Left renal pelvis (tissue), 4 donors: ENCODE measurements at regions not wholly inside any gene's neighbourhood (a gene's known extent, or its start where the extent isn't known, plus 50 kb on each side); places are given as distances from the start of the nearest gene placed in this dataset.

ENCODE experiments used
- DNase-seq, 4 donors: peaks; one replicate each; pipeline ENCODE4 v3.0.0-alpha.2; 2013; ENCODE audit warnings: low read depth in 4 of 4, low spot score in 3 of 4

DNA sequence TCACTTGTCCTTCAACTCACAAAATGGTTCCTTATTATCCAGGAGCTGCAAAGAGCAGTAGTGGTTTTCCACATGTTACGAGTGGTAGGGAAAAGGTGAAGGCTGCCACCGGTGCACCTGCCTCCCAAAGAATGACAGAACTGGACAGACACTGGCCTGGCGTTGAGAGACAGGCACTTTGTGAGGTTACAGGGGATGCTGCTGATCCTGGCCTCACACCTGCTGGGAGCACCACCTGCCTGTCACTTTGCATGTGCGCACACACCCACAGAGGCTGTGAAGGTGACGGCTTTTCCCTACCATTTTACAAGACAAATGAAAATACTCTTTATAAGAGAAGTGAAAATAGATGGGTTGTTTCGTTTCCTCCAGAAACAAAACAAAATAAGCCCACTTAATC is 175.3 kb upstream of the B3GAT1 start:
- DNase-seq: no peak

DNA sequence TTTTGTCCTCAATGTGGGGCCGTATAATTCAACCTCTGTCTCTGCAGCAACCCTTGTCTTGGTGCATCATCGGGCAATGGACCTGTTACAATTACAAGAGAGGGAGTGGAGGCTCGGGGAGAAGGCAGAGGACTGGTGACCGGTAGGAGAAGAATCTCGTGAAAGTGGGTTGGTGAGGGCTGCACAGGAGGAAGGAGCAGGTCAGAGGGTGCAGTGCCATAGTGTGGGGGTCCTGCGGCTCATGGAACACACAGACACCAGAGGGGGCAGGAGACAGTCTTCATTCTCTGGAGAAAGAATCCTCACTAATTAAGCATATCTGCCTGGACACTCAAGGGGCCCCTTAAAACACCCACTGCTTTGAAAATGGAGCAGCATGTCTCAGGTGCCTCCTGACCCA is 174.7 kb upstream of the B3GAT1 start:
- no peak for DNase-seq

DNA sequence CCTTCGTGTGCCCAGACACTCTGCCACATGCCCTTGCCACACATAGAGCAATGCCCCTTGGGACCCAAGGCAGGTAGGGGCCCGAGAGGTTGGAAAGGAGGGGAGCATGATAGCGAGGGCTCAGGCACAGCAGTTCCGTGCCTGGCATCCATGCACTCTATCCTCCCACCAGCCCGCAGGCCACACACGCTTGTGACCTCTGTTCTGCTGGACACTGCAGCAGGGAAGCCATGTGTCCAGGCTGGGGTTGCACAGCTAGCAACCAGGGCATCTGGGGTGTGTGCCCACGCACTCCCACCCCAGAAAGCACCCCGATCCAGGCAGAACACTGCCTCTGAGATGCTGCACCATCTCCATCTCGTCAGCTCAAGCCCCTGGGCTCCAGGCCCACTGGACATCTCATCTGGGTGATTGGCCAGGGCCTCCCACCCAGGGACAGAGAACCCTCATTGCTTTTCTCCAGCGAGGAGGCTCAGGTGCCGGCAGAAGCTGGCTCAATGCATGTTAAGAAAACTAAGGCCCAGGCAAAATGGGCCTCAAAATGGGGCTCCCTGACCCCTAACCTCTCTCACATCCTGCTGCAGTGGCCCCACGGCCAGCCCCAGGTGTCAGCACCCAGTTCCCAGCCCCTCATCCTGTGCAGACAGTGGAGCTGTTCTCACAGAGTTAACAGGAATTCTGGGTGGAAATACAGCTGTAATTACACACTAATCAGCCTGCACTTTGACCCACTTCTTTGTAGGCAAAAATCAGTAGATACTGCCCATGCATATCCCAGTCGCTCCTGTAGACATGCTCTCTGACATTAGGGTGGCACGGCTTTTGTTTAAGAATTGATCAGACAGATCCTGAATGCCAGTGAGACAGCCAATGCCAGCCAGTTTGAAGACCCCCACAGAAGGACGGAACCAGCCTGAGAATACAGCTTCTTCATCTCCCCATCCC is 173.9 kb upstream of the B3GAT1 start:
- DNase-seq: no peak

DNA sequence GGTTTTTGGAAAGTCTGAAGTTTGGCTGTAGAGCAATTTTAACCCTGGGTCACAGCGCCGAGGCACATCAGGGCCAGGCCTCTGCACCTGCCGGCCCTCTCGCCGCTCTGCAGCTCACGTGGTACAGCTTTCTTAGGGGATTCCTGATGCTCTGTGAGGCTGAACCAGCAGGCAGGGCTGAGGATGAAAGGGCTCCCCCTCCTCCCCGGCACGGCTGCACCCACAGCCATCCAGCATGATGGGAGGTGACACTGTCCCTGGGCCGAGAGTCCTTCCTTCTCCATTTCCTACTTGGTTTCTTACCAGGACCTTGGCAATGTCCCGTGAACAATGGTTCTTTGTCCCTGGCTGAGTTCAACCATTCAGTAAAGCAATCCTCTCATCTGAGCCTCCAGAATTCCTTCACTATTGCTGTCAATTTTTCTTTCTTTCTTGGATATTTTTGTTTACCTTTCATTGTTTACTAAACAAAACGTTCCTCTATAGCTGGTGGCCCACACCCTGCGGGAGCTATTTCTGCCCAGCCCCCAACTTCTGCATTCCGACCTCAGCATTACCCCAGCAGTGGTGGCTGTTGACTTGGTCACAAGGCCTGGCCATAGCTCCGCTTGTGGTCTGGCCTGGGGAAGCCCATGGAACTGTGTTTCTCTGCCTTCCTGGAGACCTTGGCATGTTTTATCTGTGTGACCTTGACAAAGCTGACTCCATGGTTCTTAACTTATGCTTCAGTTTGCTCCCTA is 172.8 kb upstream of the B3GAT1 start:
- DNase-seq: peak; percentile 18 to 51 (median 34)

DNA sequence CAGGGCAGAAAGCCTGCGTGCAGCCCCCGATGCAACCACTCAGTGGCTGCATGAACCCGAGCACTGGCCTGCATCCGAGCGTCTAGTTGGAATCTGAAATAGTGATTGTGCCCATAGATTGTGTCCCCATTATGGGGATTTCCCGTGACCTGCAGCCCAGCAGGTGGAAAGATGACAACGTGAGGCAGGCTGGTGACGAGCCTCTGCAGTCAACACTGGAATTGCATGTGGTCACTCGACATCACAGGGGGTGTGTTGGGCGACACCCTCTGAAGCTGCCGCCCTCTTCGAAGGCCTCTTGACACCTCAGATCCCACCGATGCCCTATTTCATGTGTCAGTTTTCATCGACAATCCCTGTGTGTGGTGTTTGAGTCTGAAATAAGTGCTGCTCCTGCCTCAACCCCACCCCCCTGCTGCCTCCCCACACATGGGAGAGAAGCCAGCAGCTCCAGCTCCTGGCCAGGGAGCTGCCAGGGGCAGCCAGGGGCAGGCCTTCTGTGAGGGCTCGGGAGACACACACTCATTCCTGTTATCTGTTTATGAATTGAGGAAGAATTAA is 172.0 kb upstream of the B3GAT1 start:
- DNase-seq: no peak

DNA sequence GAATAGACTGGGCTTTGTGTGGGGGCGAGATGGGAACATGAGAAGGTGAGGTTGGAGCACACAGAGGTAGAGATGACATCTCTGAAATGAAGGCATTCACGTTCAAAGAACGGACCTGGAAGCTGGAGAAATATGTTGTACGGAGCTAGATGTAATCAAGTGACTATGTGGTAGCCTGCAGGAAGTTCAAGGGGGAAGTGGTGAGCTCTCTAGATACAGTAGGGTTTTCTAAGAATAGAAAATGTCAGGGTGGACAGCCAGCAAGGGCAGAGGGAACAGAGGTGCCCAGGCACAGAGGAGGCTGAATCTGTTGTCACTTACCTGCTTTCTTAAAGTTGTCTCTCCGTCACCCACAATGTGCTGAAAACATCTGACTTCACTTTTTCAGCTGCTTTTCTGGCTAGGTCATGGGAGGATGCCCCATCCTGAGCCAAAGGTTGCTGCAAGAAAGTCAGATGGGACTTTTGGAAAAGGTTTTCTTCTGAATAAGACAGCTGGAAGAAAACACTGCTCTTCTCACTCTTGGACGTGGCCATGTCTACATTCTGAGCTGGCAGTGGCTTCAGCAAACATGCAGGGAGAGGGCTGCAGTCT is 171.5 kb upstream of the B3GAT1 start:
- no peak for DNase-seq

DNA sequence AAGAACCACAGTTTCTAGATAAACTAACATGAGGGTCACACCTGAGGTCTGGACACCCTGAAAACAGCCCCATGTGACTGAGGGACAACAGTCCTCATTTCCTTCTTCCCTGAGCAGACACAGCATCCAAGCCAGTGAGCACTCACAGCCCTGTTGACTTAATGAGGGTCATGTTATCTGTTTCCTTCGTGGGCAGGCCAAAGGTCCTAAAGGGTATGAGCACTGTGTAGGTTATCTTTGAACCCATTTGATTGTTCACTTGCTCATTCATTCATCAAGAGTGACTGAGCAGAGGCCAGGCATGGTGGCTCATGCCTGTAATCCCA is 170.7 kb upstream of the B3GAT1 start:
- DNase-seq: no peak

DNA sequence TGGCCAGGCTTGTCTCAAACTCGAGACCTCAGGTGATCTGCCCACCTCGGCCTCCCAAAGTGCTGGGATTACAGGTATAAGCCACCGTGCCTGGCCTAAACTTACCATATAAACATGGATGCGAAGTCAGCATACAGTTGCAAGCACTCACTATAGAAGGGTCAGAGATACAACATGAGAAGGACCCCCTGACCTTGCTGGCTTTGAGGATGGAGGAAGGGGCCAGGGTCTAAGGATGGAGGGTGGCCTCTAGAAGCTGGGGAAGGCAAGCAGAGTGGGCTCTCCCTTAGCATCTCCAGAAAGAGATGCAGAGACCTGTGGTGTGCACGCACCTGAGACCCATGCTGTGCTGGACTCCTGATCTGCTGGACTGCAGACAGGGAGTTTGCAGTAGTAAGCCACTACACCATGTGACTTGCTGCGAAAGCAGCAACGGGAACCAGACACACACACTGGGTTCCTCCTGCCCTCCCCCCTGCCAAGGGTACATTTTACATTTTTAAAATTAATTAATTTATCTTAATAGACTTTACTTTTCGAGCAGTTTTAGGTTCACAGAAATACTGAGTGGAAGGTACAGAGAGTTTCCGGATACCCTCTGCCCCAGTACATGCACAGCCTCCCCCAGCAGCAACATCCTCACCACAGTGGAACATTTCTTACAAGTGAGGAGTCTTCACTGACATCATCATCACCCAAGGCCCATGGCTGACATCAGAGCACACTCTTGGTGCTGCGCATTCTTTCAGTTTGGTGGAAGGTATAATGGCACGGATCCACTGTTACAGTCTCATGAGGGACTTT is 170.1 kb upstream of the B3GAT1 start:
- no peak for DNase-seq

DNA sequence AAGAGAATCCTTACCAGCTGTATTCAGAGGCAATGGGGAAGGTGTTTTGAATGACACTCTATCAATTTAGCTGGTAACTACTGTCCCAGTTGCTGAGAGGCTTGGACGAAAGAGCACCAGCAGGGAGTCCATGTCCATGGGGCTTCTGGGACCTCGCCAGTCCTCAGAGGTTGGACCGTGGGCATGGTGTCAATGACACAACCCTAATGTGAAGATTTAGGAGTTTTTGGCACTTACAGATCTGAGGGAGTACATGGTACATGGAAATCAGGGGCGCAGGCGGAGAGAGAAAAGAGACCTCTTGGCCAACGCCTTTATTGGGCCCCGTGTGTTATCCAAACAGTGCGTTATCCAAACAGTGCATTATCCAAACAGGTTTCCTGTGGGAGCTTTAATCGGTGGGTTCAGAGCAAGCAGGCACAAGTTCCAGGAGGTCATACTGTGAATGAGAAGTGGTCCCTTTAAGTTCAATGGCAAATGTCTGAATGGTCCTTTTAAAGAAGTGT is 169.1 kb upstream of the B3GAT1 start:
- DNase-seq: no peak

DNA sequence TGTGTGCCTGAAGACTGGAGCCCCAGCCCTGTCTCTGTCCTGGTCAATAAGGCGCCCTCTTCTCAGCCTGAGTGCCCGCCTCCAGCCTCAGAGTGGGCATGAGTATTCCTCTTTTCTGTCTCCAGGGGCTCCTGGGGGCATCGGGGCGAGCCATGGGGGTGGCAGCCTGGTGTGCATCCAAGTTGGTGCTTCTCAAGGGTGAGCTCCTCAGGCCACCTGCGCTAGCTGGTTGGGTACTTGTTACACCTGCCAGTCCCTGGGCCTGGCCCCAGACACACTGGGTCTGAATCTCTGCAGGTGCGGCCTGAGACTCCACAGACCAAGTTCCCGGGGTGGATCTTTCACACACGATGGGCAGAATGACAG is 168.6 kb upstream of the B3GAT1 start:
- no peak for DNase-seq

DNA sequence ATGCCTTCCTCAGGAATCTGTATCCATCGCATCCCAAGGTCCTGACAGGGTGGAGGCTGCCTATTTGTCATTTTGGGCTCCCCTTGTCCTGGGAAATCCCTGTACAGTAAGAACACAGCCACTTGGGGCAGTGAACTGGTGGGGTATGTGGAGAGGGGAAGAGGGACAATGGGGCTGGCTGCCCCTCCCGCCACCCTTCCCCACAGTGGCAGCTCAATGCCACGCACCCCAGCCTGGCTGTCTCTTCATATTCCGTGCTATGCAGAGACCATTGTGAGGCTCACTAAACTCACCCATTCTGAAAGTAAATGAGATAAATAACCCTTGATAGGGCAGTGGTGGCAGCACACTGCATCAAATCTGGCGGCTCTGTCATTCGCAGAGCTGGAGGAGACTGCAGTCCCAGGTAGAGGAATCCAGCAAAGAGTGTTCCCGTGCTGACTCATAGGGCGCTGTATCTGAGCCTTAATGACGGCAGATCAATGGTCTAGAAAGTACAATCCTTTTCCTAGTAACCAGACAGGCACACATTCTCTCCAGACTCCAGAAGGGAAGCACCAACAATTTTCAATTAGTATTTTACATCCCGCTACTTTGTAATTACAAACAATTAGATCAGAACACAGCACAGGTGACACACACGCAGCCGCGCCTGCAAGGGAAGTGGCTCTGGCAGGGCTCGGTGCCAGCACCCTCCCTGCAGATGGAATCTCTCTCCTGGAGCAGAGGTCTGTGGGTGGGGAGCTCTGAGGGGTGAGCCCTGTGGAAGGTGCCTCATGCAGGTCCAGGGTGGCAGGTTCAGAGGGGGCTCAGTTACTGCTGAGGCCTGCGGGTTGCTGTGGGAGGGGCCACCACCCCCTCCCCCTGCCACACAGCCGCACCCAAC is 167.9 kb upstream of the B3GAT1 start:
- DNase-seq: no peak

DNA sequence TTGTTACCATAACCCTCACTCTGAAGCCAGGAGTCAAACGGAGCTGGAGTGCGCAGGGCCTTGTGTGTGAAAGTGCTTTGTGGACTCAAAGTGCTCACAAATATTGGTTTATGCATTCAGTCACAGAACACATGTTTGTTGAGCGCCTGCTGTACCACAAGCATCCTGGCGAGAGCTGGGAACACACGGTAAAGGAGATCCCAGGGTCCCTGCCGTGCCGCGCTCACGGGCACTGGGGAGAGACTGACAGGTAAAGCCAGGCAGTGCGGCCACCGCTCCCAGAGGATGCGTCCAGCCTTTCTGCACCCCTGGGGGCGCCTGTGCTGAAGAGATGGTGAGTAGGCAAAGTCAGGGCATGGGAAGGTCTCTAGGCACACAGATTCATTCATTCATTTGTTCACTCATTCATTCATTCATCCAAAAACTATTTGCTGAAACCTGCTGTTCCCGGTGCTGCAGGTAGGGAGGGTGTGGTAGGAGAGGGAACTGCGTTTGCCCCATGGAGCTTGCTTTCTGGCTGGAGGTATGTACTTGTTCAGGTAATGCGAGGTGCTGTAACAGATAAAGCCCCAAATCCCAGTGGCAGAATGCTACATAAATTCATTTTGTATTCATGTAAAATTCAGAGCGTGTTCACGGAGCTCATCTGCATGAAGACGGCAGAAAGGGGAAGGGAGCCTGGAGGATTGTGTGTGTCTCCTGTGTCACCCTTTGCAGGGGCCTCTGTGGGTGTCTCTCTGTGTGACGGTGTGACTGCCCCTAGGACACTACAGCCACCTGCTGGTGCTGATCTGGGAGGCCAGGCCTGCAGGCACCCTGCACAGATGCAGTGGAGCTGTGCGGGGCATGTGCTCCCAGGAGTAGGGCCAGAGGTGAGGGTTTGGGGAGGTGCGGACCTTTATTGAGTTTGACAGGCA is 167.0 kb upstream of the B3GAT1 start:
- DNase-seq: no peak

DNA sequence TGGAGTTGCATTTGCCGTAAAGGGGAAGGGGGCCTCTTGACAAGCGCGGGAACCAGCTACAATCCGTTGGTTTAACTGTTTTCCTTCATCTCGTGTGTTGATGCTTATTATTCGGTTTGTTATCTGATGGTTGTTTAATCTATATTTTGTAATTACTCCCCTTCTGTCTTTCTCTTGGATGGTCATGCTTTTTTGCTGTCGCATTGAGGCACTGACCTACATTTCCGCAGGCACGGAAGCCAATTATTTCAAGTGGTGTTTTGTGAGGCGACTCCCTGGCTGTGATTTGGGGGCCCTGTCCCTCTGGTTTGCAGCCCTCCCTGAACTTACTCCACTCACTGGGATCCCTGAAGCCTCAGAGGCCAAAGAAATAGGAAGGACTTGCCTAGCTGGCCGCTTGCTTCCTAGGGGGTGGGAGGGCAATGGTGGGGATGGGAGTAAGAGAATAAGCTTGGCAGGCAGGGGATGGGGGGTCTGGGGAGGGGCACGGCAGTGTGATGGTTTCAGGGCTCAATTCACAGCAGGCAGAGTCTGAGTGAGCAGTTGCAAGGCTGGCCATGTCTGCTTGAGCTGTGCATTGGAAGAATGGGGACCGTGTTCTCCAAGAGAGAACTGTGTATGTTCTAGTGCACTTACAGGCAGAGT is 165.8 kb upstream of the B3GAT1 start:
- no peak for DNase-seq

DNA sequence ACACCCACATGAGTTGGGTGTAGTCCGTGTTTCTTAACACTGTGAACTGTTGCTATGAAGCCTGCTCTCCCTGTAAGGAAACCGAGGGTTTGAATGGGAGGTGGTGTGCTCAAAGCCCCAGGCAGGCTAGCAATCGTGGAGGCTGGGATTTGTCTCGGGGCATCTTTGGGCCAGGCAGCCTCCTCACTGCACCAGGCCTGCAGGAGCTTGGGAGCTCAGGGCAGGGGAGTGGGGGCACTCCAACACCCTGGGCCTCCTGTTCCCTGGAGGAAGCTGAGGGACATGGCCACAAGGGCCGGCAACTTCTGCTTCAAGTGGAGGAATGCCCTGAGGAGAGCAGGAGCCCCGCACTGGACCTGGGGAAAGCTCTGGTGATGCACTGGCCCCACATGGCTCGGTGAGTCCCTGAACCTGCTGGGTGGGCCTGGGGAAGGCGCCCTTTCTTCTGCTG is 164.7 kb upstream of the B3GAT1 start:
- DNase-seq: no peak

DNA sequence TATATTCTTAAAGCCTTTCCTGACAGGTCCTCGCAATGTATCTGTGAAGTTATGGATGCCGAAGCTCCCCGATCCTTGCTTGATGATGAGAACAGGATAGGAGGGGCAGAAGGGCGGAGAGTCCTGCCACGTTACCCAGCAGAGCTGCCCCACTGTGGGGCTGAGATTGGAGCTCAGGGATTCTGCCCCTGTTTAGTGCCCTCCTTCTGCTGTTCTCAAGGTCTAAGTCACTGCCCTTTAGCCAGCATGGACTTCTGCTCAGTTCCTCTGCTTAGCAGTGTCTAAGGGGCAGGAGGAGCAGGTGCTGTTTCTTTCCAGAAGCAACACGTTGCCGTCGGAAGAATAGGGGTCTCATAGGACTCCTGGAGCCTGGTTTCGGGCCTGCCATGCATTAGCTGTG is 164.2 kb upstream of the B3GAT1 start:
- DNase-seq: no peak

DNA sequence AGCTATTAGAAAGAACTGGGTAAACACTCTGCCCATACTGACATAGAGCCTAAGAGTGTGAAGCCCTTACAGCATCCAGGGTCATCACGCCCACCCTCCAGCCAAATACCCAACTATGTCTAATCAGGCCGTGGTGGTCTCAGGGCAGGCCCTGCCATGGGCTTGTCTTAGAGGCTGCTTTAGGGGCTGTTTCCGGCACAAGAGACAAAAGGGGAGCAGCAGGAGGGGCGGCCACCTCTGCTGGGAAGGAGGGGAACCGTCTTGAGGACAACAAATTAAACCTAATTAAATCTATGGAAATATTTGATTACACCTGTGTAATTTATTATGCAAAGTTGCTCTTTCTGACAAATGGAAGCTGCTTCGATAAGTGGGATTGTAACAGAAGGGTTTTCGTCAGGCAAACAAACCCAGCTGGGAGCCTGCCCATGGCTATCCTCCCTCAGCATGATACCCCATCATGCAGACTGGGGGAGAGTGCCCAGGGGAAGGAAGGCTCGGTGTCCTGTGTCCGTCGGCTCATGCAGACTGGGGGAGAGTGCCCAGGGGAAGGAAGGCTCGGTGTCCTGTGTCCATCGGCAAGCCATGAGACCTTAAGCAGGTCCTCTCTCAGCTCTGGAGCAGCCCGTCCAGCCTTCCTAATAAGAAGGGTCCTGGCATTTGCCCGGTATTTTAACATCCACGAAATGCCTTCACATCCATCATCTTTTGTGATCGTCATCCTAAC is 163.6 kb upstream of the B3GAT1 start:
- no peak for DNase-seq

DNA sequence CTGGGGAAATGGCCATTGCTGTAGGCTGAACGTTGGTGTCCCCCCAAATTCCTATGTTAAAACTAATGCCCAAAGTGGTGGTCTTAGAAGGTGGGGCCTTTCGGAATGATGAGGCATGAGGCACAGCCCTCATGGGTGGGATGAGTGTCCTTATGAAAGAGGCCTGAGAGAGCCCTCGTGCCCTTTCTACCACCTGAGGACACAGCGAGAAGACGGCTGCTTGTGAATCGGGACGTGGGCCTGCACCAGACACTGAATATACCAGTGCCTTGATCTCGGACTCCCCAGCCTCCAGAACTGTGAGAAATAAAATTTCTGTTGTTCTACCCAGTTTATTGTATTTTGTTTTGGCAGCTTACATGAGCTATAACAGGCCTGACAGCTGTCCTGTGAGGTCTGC is 162.9 kb upstream of the B3GAT1 start:
- DNase-seq: no peak
